ENCODE measurements at regions not wholly inside any gene's neighbourhood (a gene's known extent, or its start where the extent isn't known, plus 50 kb on each side); places are given as distances from the start of the nearest gene placed in this dataset.

GRCh38 chr5:21685522-21685921 lies 1167.6 kb downstream of the CDH12 start:
- Histone ChIP-seq H3K27me3 (no peaks in the 10 kb centered on the region), H3K36me3 (no peaks in the 10 kb centered on the region), H3K9me3 (no peaks in the 10 kb centered on the region), H3K27ac (no peak overlapping the region), H3K4me1 (ENCODE audit: control insufficient read depth in 1 of 2, insufficient read depth in 1 of 2, low read depth in 1 of 2, low read length in 1 of 2) (no peaks in the 10 kb centered on the region), H3K4me3 (ENCODE audit: low read depth in 1 of 2, low read length in 1 of 2) (no peak overlapping the region)
- no peak for TF ChIP-seq CTCF (IDR thresholded peaks at IDR 0.05)

- no peak overlapping the region for H3K27ac ChIP-seq
- H3K27me3 ChIP-seq = no peaks in the 10 kb centered on the region
- no peak overlapping the region for H3K4me3 ChIP-seq (ENCODE audit: low read depth in 1 of 2, low read length in 1 of 2)
- H3K4me1 ChIP-seq (ENCODE audit: control insufficient read depth in 1 of 2, insufficient read depth in 1 of 2, low read depth in 1 of 2, low read length in 1 of 2) = no peaks in the 10 kb centered on the region
- H3K36me3 ChIP-seq = no peaks in the 10 kb centered on the region
- no peak for TF ChIP-seq CTCF (IDR thresholded peaks at IDR 0.05)
- no peaks in the 10 kb centered on the region for H3K9me3 ChIP-seq
These were observed 1168.2 kb downstream of the CDH12 start for GRCh38 chr5:21684992-21685391.

GRCh38 chr5:21681911-21682310 lies 1171.2 kb downstream of the CDH12 start:
- H3K36me3 ChIP-seq = no peaks in the 10 kb centered on the region
- H3K27me3 ChIP-seq = no peaks in the 10 kb centered on the region
- no peaks in the 10 kb centered on the region for H3K4me1 ChIP-seq (ENCODE audit: control insufficient read depth in 1 of 2, insufficient read depth in 1 of 2, low read depth in 1 of 2, low read length in 1 of 2)
- H3K9me3 ChIP-seq = no peaks in the 10 kb centered on the region
- no peak overlapping the region for H3K4me3 ChIP-seq (ENCODE audit: low read depth in 1 of 2, low read length in 1 of 2)
- H3K27ac ChIP-seq = no peak overlapping the region
- no peak for TF ChIP-seq CTCF (IDR thresholded peaks at IDR 0.05)

- Histone ChIP-seq H3K27me3 (no peaks in the 10 kb centered on the region), H3K4me3 (ENCODE audit: low read depth in 1 of 2, low read length in 1 of 2) (no peak overlapping the region), H3K4me1 (ENCODE audit: control insufficient read depth in 1 of 2, insufficient read depth in 1 of 2, low read depth in 1 of 2, low read length in 1 of 2) (no peaks in the 10 kb centered on the region), H3K36me3 (no peaks in the 10 kb centered on the region), H3K9me3 (no peaks in the 10 kb centered on the region), H3K27ac (no peak overlapping the region)
- TF ChIP-seq CTCF (IDR thresholded peaks at IDR 0.05) = no peak
These were observed 1172.5 kb downstream of the CDH12 start for GRCh38 chr5:21680641-21681040.

- Histone ChIP-seq H3K4me3 (ENCODE audit: low read depth in 1 of 2, low read length in 1 of 2) (no peak overlapping the region), H3K36me3 (no peaks in the 10 kb centered on the region), H3K27ac (no peak overlapping the region), H3K4me1 (ENCODE audit: control insufficient read depth in 1 of 2, insufficient read depth in 1 of 2, low read depth in 1 of 2, low read length in 1 of 2) (no peaks in the 10 kb centered on the region), H3K9me3 (no peaks in the 10 kb centered on the region), H3K27me3 (no peaks in the 10 kb centered on the region)
- no peak for TF ChIP-seq CTCF (IDR thresholded peaks at IDR 0.05)
These were observed 1172.9 kb downstream of the CDH12 start for GRCh38 chr5:21680196-21680595.

- Histone ChIP-seq H3K27me3 (no peaks in the 10 kb centered on the region), H3K9me3 (no peaks in the 10 kb centered on the region), H3K36me3 (no peaks in the 10 kb centered on the region), H3K4me1 (ENCODE audit: control insufficient read depth in 1 of 2, insufficient read depth in 1 of 2, low read depth in 1 of 2, low read length in 1 of 2) (no peaks in the 10 kb centered on the region), H3K27ac (no peak overlapping the region), H3K4me3 (ENCODE audit: low read depth in 1 of 2, low read length in 1 of 2) (no peak overlapping the region)
- TF ChIP-seq CTCF (IDR thresholded peaks at IDR 0.05) = no peak
These were observed 1174.6 kb downstream of the CDH12 start for GRCh38 chr5:21678526-21678925.
